LNCaP clone FGC (cell line): ENCODE measurements at regions not wholly inside any gene's neighbourhood (a gene's known extent, or its start where the extent isn't known, plus 50 kb on each side); places are given as distances from the start of the nearest gene placed in this dataset.

Experiments used
- DNase-seq: peaks from one replicate; pipeline ENCODE4 v3.0.0-alpha.2; 2011; ENCODE audit warnings: low read depth
- H3K4me3 ChIP-seq: 2 replicates; pipeline ENCODE4 v1.5.1; 2011; ENCODE audit warnings: mild to moderate bottlenecking, low read depth, low read length, control low read depth
- TF ChIP-seq, protein P1 (sequence below): IDR thresholded peaks from 2 replicates; pipeline ENCODE4 v1.5.1; 2012; ENCODE audit warnings: mild to moderate bottlenecking; ENCODE audit not compliant: control insufficient read depth, insufficient read depth; ENCODE audit errors: extremely low read depth

DNA sequence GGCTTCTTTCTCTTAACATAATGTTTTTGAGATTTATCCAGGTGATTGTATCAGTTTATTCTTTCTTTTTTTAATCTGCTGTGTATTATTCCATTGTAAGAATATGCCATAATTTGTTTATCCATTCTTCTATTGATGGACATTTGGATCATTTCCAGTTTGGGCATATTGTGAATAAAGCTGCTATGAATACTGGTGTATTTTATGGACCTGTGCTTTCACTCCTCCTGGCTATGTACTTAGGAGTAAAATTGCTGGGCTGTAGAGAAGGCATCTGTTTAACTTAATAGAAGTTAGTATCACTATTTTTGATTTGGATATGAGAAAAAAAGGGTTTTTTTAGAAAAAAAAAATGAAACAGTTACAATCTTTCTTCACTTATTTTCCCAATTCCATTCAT is 50.0 kb upstream of the FAM9C start:
- TF ChIP-seq, protein P1, sequence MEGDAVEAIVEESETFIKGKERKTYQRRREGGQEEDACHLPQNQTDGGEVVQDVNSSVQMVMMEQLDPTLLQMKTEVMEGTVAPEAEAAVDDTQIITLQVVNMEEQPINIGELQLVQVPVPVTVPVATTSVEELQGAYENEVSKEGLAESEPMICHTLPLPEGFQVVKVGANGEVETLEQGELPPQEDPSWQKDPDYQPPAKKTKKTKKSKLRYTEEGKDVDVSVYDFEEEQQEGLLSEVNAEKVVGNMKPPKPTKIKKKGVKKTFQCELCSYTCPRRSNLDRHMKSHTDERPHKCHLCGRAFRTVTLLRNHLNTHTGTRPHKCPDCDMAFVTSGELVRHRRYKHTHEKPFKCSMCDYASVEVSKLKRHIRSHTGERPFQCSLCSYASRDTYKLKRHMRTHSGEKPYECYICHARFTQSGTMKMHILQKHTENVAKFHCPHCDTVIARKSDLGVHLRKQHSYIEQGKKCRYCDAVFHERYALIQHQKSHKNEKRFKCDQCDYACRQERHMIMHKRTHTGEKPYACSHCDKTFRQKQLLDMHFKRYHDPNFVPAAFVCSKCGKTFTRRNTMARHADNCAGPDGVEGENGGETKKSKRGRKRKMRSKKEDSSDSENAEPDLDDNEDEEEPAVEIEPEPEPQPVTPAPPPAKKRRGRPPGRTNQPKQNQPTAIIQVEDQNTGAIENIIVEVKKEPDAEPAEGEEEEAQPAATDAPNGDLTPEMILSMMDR = no peak
- no peak for DNase-seq
- no peak overlapping the region for H3K4me3 ChIP-seq
